Activated CD4-positive, CD25-positive, alpha-beta regulatory T cell treated with anti-CD3 and anti-CD28 coated beads, Interleukin-2, amount 50 U/mL, for 72 hours (primary cell): ENCODE measurements at regions not wholly inside any gene's neighbourhood (a gene's known extent, or its start where the extent isn't known, plus 50 kb on each side); places are given as distances from the start of the nearest gene placed in this dataset.

Source experiments
- DNase-seq: peaks from one replicate; pipeline ENCODE4 v3.0.0; 2021

GRCh38 chr10:31709028-31709427, 219.6 kb downstream of the ARHGAP12 start:
- no peak for DNase-seq

DNA sequence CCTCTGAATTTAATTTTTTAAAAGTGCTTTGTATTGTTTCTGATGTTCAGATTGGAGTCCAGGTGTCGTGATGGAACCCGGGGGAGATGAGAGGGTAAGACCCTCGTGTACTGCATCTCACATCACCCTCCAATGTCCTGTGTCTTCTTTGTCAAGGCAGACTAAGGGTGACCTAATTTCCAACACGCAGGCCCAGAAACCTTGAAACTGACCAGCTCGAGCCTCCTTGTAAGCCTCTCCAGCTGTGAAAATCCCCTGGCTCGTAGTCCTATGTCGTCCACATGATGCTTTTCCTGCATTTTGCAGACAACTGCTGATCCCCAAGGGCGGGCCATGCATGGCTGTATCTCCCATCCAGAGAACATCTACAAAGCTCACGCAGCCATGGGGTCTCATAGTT, 220.2 kb downstream of the ARHGAP12 start:
- no peak for DNase-seq

DNA sequence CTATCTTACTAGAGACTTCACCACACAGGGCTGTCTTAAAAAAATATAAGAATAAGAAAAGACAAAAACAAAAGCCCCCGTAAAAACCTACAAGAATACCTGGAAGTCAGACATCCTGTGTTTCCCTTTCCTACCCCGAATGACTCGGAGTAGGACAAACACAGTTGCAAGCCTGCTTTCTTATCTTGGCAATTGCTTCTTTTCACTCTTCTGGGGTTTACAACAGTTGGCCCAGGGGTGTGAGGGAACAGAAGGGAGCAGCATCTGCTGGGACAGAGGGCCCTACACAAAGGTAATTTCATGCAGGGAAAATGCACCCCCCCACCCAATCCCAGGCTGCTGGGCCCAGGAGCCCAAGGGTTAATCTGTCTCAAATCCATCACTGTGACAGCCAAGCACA, 220.6 kb downstream of the ARHGAP12 start:
- DNase-seq = no peak

- DNase-seq = no peak
These were observed 221.3 kb downstream of the ARHGAP12 start for GRCh38 chr10:31707093-31708039.

DNA sequence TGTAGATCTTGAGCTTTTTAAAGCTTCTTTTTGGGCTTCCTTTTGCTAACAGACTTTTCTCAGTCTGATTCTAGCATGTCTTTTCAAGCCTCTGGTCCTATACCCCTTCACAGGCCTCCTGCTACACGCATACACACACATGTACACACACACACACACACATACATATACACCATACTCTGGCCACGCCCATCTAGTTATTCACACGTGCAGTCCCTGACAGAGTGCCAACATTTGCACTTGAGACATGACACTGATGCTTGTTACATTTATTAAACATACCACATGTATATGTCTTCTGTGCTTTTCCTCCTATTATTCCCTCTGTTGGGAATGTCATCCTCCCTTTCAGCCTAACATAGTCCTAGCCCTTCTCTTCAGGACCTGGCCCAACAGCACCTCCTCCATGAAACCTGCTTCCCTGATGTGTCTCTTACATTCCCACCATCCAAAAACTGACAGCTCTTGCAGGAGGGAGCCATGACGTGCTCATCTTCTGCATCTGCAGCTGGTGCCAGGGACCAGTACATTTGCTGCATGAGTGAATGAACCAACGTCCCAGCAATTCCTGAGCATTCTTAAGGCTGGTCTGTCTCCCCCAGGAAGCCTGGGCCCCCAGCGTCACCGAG, 222.1 kb downstream of the ARHGAP12 start:
- no peak for DNase-seq

- DNase-seq = no peak
These were observed 223.5 kb downstream of the ARHGAP12 start for GRCh38 chr10:31705136-31705535.

- DNase-seq = no peak
These were observed 224.4 kb downstream of the ARHGAP12 start for GRCh38 chr10:31704195-31704594.

DNA sequence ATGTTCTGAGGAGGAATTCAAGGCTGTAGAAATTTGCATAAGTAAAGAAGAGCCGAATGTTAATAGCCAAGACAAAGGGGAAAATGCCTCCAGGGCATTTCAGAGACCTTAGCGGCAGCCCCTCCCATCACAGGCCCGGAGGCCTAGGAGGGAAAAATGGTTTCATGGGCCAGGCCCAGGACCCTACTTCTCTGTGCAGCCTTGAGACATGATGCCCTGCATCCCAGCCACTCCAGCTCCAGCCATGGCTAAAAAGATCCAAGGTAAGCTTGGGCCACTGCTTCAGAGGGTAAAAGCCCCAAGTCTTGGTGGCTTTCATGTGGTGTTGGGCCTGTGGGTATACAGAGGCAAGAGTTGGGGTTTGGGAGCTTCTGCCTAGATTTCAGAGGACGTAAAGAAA, 225.7 kb downstream of the ARHGAP12 start:
- DNase-seq = no peak

DNA sequence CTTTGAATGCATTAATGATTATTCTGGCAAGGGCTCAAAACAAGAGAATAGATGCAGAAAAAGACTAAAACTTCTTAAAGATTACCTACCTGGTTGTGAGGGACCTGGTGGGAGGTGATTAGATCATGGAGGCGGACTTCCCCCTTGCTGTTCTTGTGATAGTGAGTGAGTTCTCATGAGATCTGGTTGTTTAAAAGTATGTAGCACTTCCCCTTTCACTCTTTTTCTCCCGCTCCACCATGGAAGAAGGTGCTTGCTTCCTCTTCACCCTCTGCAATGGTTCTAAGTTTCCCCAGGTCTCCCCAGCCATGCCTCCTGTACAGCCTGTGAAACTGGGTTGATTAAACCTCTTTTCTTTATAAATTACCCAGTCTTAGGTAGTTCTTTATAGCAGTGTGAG, 226.6 kb downstream of the ARHGAP12 start:
- no peak for DNase-seq

DNA sequence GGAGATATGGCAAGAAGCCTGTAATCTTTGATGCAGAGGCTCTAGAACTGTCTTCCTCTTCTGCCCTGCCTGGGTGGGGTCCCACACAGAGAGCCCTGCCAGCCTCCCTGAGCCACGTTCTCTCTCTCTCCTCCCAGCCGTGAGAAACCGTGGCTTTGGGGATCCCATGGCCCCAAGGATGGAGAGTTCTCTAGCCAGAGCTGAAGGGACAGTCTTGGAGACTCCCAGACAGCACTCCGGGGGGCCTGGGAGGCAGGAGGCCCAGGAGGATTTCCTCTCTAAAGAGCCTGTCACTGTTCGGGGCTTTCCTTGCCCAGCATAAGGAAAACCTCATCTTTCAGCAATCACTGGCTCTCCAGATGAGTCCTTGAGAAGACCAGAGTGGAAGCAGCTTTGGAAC, 227.1 kb downstream of the ARHGAP12 start:
- DNase-seq = no peak

DNA sequence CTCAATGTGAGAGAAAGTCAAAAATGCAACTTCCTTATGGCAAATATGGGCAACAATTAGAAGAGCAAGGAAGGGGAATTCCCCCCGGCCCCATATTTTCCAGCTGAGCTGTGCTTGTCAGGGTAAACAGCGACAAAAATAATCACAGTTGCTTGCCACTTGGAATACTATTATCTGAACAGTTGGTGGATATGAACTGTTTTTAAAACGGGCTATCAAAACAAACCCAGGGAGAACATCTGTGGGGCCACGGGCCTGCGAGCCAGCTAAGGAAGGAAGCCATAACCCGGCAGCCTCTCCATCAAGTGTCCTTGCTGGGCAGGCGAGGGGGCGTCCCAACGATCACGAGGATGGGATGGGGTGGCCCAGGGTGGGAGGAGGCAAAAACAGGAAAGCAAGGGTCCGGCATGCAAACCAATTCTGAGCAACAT, 228.4 kb downstream of the ARHGAP12 start:
- no peak for DNase-seq

GRCh38 chr10:31698181-31698830, 230.3 kb downstream of the ARHGAP12 start:
- DNase-seq = no peak

DNA sequence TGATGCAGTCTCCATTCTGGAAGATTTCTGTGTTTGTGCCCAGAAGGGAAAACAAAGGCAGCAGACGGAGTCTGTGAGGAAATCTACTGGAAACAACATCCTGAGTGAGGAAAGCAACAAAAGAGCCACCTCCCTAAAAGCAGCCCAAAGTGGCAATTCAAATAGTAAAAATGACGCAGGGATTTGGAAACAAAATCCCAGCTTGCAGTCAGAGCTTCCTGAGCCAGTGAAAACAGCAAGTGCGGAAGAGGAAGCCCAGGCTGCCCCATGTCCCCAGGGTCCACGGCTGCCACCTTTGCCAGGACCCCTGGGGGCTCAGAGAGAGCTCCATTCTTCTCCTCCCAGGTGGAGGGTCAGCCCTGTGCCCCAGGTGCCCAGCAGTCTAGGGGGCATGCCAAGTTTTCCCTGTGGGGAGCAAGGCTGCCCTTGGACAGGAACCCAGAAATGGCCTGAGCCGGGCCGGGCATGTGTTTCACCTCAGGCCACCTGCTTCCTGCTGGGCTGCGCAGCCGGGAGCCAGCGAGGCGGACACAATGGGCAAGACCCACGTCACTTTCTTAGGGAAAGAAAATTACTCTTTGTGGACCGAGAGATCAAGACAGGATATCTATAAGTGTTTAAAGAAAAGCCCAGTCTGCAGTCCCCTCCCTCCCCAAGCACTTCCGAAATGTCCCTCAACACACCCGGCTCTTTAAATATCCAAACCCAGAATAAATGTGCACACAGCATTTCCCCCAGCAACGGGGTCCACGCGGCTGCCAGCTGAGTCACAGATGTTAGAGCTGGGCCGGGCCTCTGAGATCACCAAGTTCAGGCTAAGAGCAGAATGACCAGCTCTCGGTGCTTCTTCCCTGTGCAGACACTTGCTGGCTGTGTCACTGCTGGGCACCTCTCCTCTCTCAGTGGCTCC, 231.1 kb downstream of the ARHGAP12 start:
- DNase-seq = no peak

GRCh38 chr10:31694929-31695837, 233.4 kb downstream of the ARHGAP12 start:
- DNase-seq = no peak

GRCh38 chr10:31694126-31694685, 234.4 kb downstream of the ARHGAP12 start:
- DNase-seq = no peak

- DNase-seq = no peak
These were observed 235.1 kb downstream of the ARHGAP12 start for GRCh38 chr10:31693491-31693890.

DNA sequence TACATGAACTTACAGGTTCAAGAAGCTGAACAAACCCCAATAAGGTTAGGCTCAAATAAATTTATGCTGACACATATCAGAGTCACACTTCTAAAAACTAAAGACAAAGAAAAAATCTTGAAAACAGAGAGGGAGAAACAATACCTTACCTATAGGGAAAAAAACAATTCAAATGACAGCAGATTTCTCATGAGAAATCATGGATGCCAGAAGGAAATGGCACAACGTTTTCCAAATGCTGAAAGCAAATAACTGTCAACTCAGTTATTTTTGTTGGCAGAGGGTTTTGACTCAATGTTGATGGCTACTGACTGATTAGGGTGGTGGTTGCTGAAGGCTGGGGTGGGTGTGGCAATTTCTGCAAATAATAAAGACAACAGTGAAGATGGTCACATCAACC, 239.4 kb downstream of the ARHGAP12 start:
- DNase-seq = no peak

- DNase-seq = no peak
These were observed 240.8 kb downstream of the ARHGAP12 start for GRCh38 chr10:31687663-31688482.

- DNase-seq = no peak
These were observed 242.0 kb downstream of the ARHGAP12 start for GRCh38 chr10:31686599-31686998.

DNA sequence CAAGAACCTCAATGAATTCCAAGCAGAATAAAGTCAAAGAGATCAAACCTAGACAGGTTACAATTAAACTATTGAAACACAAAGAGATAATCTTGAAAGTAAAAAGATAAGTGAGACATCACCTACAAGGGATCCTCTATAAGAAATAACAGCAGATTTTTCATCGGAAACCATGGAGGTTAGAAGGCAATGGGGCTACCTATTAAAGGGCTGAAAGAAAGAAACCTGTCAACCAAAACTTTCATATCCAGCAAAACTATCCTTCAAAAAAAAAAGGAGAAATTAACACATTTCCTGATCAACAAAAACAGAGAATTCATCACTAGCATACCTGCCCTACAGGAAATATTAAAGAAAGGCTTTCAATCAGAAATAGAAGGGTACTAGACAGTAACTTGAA, 244.9 kb downstream of the ARHGAP12 start:
- no peak for DNase-seq
